22Rv1 (cell line): ENCODE measurements at regions not wholly inside any gene's neighbourhood (a gene's known extent, or its start where the extent isn't known, plus 50 kb on each side); places are given as distances from the start of the nearest gene placed in this dataset.

ENCODE experiments used
- CTCF ChIP-seq: fragments of 450-650 bp; IDR thresholded peaks from 2 replicates; pipeline ENCODE4 v1.5.1; 2017; ENCODE audit warnings: mild to moderate bottlenecking
- ZFX ChIP-seq: fragments of 450-650 bp; IDR thresholded peaks from 2 replicates; pipeline ENCODE4 v1.6.1; 2017; ENCODE audit warnings: antibody characterized with exemption, borderline replicate concordance

DNA sequence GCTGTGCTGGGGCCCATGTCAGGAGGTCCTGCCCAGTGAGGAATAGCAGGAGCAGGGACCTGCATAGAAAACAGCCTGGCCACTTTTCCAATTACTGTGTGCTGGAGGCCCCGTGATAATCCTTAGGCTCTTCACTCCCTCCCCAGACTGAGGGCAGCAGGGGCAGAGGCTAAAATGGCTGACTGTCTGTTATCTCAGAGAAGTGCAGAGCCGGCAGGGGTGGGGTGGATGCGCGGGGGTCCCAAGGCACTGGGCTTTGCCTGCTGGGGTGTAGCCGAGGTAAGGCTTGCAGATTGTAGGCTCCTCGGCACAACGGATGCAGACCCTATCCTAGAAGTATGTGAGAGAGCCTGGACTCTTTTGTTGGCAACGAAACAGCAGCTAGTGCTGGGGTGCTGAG is 1064.1 kb downstream of the OLFM4 start:
- TF ChIP-seq CTCF (no peak), ZFX (no peak)
